Left cardiac atrium (tissue), 4 donors: ENCODE measurements at regions not wholly inside any gene's neighbourhood (a gene's known extent, or its start where the extent isn't known, plus 50 kb on each side); places are given as distances from the start of the nearest gene placed in this dataset.
"Not testable (repeated sequence)": the region's sequence is repeated elsewhere in the genome, so short reads cannot be mapped to it uniquely, and the experiment has no call there.

ENCODE experiments used
- ATAC-seq, 2 donors: fragments of 200-7000 bp; cut with Tn5 transposase; one replicate each; pipeline ENCODE4 v1.9.1; 2020; ENCODE audit warnings: mild to moderate bottlenecking in 2 of 2, moderate library complexity in 2 of 2
- DNase-seq: peaks from one replicate; pipeline ENCODE4 v3.0.0-alpha.2; 2020
- intact Hi-C, 2 donors: fragments of 100-400 bp; cut with DNase I; formaldehyde crosslinking; loops; one replicate each; pipeline versions ENCODE4 v1.14.1 to v1.15.1; 2022 to 2023
- donor health status: DM: no; HTN: yes; CAD: no.
- donor health status: DM: no; HTN: yes; CAD: no; lungs with severe emphysema.
- donor health status: DM: yes; HTN: yes; CAD: no.
- donor health status: Dilated cardiomyopathy.

GRCh38 chr2:142769761-142770160, 107.7 kb upstream of the KYNU start:
- intact Hi-C loops = no loop called here
- ATAC-seq = no peak
- no peak for DNase-seq

GRCh38 chr2:142767847-142768246, 109.6 kb upstream of the KYNU start:
- intact Hi-C loops = no loop called here
- DNase-seq (no peak), ATAC-seq (no peak)

- no peak for ATAC-seq
- intact Hi-C loops = no loop called here
- DNase-seq = no peak
Observed at GRCh38 chr2:142758973-142759372, 118.5 kb upstream of the KYNU start.

GRCh38 chr2:142757111-142757510, 120.4 kb upstream of the KYNU start:
- intact Hi-C loops = no loop called here
- ATAC-seq (no peak), DNase-seq (no peak)

GRCh38 chr2:142756430-142756829, 121.0 kb upstream of the KYNU start:
- intact Hi-C loops = no loop called here
- ATAC-seq = no peak
- no peak for DNase-seq

- intact Hi-C loops = no loop called here
- no peak for DNase-seq
- ATAC-seq = no peak
Observed at GRCh38 chr2:142755191-142755590, 122.3 kb upstream of the KYNU start.

- intact Hi-C loops = no loop called here
- ATAC-seq = no peak
- no peak for DNase-seq
Observed at GRCh38 chr2:142754182-142754581, 123.3 kb upstream of the KYNU start.

GRCh38 chr2:142750858-142751257, 126.6 kb upstream of the KYNU start:
- ATAC-seq (no peak), DNase-seq (no peak)
- intact Hi-C loops = no loop called here

- intact Hi-C loops = no loop called here
- no peak for ATAC-seq
- DNase-seq = no peak
Observed at GRCh38 chr2:142748559-142749099, 128.8 kb upstream of the KYNU start.

- intact Hi-C loops = no loop called here
- DNase-seq (no peak), ATAC-seq (no peak)
Observed at GRCh38 chr2:142745691-142746090, 131.8 kb upstream of the KYNU start.

- intact Hi-C loops = no loop called here
- DNase-seq (no peak), ATAC-seq (no peak)
Observed at GRCh38 chr2:142742371-142743214, 134.9 kb upstream of the KYNU start.

- intact Hi-C loops = no loop called here
- ATAC-seq (no peak), DNase-seq (no peak)
Observed at GRCh38 chr2:142741764-142742269, 135.6 kb upstream of the KYNU start.

GRCh38 chr2:142734770-142735169, 142.7 kb upstream of the KYNU start:
- no peak for ATAC-seq
- no peak for DNase-seq
- intact Hi-C loops = no loop called here

- no peak for DNase-seq
- no peak for ATAC-seq
- intact Hi-C loops = no loop called here
Observed at GRCh38 chr2:142734231-142734630, 143.2 kb upstream of the KYNU start.

GRCh38 chr2:142729814-142730213, 147.7 kb upstream of the KYNU start:
- intact Hi-C loops, DNase-seq, ATAC-seq: not testable (repeated sequence)

GRCh38 chr2:142727821-142728478, 149.5 kb upstream of the KYNU start:
- ATAC-seq, intact Hi-C loops, DNase-seq: not testable (repeated sequence)

- DNase-seq = no peak
- no peak for ATAC-seq
- intact Hi-C loops = no loop called here
Observed at GRCh38 chr2:142725386-142725785, 152.1 kb upstream of the KYNU start.

GRCh38 chr2:142724713-142725349, 152.6 kb upstream of the KYNU start:
- intact Hi-C loops = no loop called here
- no peak for DNase-seq
- ATAC-seq = no peak

- DNase-seq (no peak), ATAC-seq (no peak)
- intact Hi-C loops = no loop called here
Observed at GRCh38 chr2:142724186-142724585, 153.3 kb upstream of the KYNU start.

- intact Hi-C loops = no loop called here
Observed at GRCh38 chr2:142723236-142723635, 154.2 kb upstream of the KYNU start.

More at GRCh38 chr2:142723236-142723635, 154.2 kb upstream of the KYNU start:
- ATAC-seq (no peak), DNase-seq (no peak)
